ENCODE measurements at regions not wholly inside any gene's neighbourhood (a gene's known extent, or its start where the extent isn't known, plus 50 kb on each side); places are given as distances from the start of the nearest gene placed in this dataset.

GRCh38 chr4:143071351-143071750, 113.4 kb upstream of the USP38 start:
- TF ChIP-seq CTCF (IDR thresholded peaks at IDR 0.05 in 4 of 5, conservative IDR thresholded peaks at IDR 0.05 in 1 of 5) (no peak), POLR2A (IDR thresholded peaks at IDR 0.05) (no peak)

Measured in gastrocnemius medialis (tissue), 4 donors.